GM12873 (cell line): ENCODE measurements at regions not wholly inside any gene's neighbourhood (a gene's known extent, or its start where the extent isn't known, plus 50 kb on each side); places are given as distances from the start of the nearest gene placed in this dataset.

ENCODE experiments used
- CTCF ChIP-seq: IDR thresholded peaks from 2 replicates; pipeline ENCODE4 v1.5.1; 2012; ENCODE audit warnings: low read depth, mild to moderate bottlenecking, moderate library complexity, low read length, control low read depth; ENCODE audit not compliant: insufficient read depth; ENCODE audit errors: missing control alignments

- TF ChIP-seq CTCF: no peak
Measured at GRCh38 chr9:80077059-80077458, 505.3 kb downstream of the TLE4 start.

GRCh38 chr9:80076162-80076561 is 504.4 kb downstream of the TLE4 start:
- no peak for TF ChIP-seq CTCF

GRCh38 chr9:80074439-80074838 is 502.7 kb downstream of the TLE4 start:
- TF ChIP-seq CTCF: no peak

GRCh38 chr9:80072451-80072850 is 500.7 kb downstream of the TLE4 start:
- no peak for TF ChIP-seq CTCF

- no peak for TF ChIP-seq CTCF
Measured at GRCh38 chr9:80070071-80070742, 498.4 kb downstream of the TLE4 start.

GRCh38 chr9:80066931-80067330 is 495.2 kb downstream of the TLE4 start:
- TF ChIP-seq CTCF: no peak

- TF ChIP-seq CTCF: no peak
Measured at GRCh38 chr9:80062567-80062966, 490.8 kb downstream of the TLE4 start.
